ENCODE measurements at regions not wholly inside any gene's neighbourhood (a gene's known extent, or its start where the extent isn't known, plus 50 kb on each side); places are given as distances from the start of the nearest gene placed in this dataset.
"Not testable (repeated sequence)": the region's sequence is repeated elsewhere in the genome, so short reads cannot be mapped to it uniquely, and the experiment has no call there.

DNA sequence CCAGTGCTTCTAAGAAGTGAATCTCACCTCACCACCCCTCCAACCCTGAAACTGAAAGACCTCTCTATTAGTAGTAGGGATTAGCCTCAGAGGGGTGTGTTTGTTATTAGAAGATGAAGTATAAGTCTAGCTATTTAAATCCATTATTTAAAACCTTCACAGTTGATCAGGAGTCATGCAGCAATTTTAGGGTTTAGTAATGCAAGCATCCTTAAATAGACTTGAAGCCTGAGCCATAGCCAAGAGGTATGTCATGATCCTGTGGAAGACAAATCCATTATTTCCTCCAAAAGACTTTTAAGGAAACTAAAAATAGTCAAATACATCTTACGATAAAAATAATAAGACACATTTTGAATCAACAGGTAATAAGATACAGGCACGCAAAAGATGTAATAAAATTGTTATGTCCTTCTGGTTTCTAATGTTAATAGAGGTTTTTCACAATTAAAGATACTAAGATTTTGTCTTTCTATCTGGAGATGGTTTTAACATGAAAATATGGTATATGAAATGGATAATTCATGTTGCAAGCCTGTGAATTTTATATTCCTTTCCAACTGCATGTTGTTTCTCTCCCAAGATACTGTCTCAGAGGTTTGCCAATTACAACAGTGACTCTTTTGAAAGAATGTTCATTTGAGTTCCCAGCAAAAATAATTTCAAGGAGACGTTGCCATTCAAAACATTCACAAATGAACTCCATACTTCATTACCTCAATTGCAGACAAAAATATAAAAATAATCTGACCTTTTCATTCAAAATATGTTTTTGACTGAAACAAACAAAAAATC, 68.0 kb downstream of the LUZP4 start:
- Mint-ChIP-seq H3K27me3 (ENCODE audit: unreplicated experiment) (no peaks in the 10 kb centered on the region), H3K36me3 (ENCODE audit: insufficient read depth, unreplicated experiment) (no peaks in the 10 kb centered on the region), H3K4me3 (ENCODE audit: low read depth, unreplicated experiment) (no peak overlapping the region), H3K4me1 (ENCODE audit: low read depth, unreplicated experiment) (no peaks in the 10 kb centered on the region), H3K9me3 (ENCODE audit: low read depth, unreplicated experiment) (no peaks in the 10 kb centered on the region), H3K27ac (ENCODE audit: unreplicated experiment) (no peak overlapping the region)
- intact Hi-C loops (cut with micrococcal nuclease; ENCODE audit: unreplicated experiment), result no loop called here
- CTCF ChIA-PET, result no interaction called here
- BruUV-seq (replicated peaks), result no TSS peak
- TF ChIP-seq, protein P1, sequence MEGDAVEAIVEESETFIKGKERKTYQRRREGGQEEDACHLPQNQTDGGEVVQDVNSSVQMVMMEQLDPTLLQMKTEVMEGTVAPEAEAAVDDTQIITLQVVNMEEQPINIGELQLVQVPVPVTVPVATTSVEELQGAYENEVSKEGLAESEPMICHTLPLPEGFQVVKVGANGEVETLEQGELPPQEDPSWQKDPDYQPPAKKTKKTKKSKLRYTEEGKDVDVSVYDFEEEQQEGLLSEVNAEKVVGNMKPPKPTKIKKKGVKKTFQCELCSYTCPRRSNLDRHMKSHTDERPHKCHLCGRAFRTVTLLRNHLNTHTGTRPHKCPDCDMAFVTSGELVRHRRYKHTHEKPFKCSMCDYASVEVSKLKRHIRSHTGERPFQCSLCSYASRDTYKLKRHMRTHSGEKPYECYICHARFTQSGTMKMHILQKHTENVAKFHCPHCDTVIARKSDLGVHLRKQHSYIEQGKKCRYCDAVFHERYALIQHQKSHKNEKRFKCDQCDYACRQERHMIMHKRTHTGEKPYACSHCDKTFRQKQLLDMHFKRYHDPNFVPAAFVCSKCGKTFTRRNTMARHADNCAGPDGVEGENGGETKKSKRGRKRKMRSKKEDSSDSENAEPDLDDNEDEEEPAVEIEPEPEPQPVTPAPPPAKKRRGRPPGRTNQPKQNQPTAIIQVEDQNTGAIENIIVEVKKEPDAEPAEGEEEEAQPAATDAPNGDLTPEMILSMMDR (IDR thresholded peaks at IDR 0.05; ENCODE audit: unreplicated experiment), result no peak
- DNase-seq, result no peak

DNA sequence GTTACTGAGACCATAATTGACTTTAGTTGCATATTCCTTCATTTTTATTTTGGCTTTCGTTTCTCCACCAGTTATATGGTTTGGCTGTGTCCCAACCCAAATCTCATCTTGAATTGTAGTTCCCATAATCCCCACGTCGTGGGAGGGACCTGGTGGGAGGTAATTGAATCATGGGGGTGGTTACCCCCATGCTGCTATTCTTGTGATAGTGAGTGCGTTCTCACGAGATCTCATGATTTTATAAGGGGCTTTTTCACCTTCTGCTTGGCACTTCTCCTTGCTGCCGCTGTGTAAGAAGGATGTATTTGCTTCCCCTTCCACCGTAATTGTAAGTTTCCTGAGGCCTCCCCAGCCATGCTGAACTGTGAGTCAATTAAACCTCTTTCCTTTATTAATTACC, 70.0 kb downstream of the LUZP4 start:
- BruUV-seq (replicated peaks); H3K4me3 Mint-ChIP-seq (ENCODE audit: low read depth, unreplicated experiment); H3K36me3 Mint-ChIP-seq (ENCODE audit: insufficient read depth, unreplicated experiment); H3K4me1 Mint-ChIP-seq (ENCODE audit: low read depth, unreplicated experiment); H3K27me3 Mint-ChIP-seq (ENCODE audit: unreplicated experiment); DNase-seq; CTCF ChIA-PET; H3K27ac Mint-ChIP-seq (ENCODE audit: unreplicated experiment); intact Hi-C loops (cut with micrococcal nuclease; ENCODE audit: unreplicated experiment); H3K9me3 Mint-ChIP-seq (ENCODE audit: low read depth, unreplicated experiment): not testable (repeated sequence)

DNA sequence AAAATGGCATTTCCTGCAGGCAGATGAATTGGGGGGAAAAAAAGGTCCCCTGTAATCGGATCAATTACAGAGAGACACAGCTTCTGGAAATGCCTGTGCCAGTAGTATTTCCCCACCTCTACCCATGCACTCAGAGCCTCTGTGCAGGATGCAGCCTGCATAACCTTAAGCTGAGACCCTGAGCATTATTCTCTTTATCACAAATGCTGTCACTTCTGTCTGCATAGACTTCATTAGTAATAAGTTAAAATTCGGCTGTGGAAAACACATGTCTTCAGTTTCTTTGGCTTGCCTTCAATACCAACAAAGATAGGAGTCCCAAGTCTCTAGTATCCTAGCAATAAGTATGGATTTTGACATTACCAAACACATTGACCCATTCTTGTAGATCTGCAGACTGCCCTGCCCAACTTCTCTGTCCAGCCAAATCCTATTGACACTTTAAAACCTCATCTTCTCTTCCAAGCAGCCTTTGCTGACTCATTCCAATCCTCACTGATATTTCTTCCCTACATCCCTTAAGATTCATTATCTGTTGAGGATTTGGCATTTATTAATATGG, 70.8 kb downstream of the LUZP4 start:
- Mint-ChIP-seq H3K27me3 (ENCODE audit: unreplicated experiment) (no peaks in the 10 kb centered on the region), H3K27ac (ENCODE audit: unreplicated experiment) (no peak overlapping the region), H3K36me3 (ENCODE audit: insufficient read depth, unreplicated experiment) (no peaks in the 10 kb centered on the region), H3K4me3 (ENCODE audit: low read depth, unreplicated experiment) (no peak overlapping the region), H3K9me3 (ENCODE audit: low read depth, unreplicated experiment) (no peaks in the 10 kb centered on the region), H3K4me1 (ENCODE audit: low read depth, unreplicated experiment) (peaks cover 6% of the 10 kb centered on the region)
- BruUV-seq (replicated peaks), result no TSS peak
- TF ChIP-seq, protein P1 (IDR thresholded peaks at IDR 0.05; ENCODE audit: unreplicated experiment), result no peak
- intact Hi-C loops (cut with micrococcal nuclease; ENCODE audit: unreplicated experiment), result no loop called here
- no peak for DNase-seq
- CTCF ChIA-PET, result no interaction called here

DNA sequence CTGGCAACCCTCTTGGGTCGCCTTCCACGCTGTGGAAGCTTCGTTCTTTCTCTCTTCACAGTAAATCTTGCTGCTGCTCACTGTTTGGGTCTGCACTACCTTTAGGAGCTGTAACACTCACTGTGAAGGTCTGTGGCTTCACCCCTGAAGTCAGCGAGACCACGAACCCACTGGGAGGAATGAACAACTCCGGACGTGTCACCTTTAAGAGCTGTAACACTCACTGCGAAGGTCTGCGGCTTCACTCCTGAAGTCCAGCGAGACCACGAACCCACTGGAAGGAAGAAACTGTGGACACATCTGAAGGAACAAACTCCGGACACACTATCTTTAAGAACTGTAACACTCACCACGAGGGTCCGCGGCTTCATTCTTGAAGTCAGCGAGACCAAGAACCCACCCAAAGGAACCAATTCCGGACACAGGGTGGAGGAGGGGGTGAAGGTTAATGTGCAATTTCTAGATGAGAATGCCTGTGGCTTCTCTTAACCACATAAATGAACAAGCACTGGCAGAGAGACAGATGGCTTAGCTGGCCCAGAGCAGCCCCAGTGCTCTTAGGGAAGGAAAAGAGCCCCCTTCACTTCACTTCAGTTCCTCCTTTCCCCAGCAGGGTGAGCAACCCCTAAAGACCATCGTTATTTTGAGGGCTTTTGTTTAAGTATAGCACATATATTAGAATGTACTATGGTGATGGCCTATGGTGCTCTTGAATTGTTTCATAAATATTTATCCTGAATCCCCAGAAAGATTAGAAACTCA, 73.0 kb downstream of the LUZP4 start:
- no peaks in the 10 kb centered on the region for H3K27me3 Mint-ChIP-seq (ENCODE audit: unreplicated experiment)
- no peaks in the 10 kb centered on the region for H3K36me3 Mint-ChIP-seq (ENCODE audit: insufficient read depth, unreplicated experiment)
- no peaks in the 10 kb centered on the region for H3K9me3 Mint-ChIP-seq (ENCODE audit: low read depth, unreplicated experiment)
- peaks cover 6% of the 10 kb centered on the region for H3K4me1 Mint-ChIP-seq (ENCODE audit: low read depth, unreplicated experiment)
- H3K4me3 Mint-ChIP-seq (ENCODE audit: low read depth, unreplicated experiment), result no peak overlapping the region
- intact Hi-C loops (cut with micrococcal nuclease; ENCODE audit: unreplicated experiment), result no loop called here
- no peak for DNase-seq
- no peak overlapping the region for H3K27ac Mint-ChIP-seq (ENCODE audit: unreplicated experiment)
- BruUV-seq (replicated peaks), result no TSS peak
- CTCF ChIA-PET, result no interaction called here
- TF ChIP-seq, protein P1 (IDR thresholded peaks at IDR 0.05; ENCODE audit: unreplicated experiment), result no peak
